NOMO-1 treated with DMSO at 0.1 percent for 48 hours (cell line): ENCODE measurements at regions not wholly inside any gene's neighbourhood (a gene's known extent, or its start where the extent isn't known, plus 50 kb on each side); places are given as distances from the start of the nearest gene placed in this dataset.
"Not testable (repeated sequence)": the region's sequence is repeated elsewhere in the genome, so short reads cannot be mapped to it uniquely, and the experiment has no call there.

Source experiments
- DNase-seq: peaks from one replicate; lab custom pipeline; 2025; ENCODE audit not compliant: unreplicated experiment; lab: John Stamatoyannopoulos, UW

DNA sequence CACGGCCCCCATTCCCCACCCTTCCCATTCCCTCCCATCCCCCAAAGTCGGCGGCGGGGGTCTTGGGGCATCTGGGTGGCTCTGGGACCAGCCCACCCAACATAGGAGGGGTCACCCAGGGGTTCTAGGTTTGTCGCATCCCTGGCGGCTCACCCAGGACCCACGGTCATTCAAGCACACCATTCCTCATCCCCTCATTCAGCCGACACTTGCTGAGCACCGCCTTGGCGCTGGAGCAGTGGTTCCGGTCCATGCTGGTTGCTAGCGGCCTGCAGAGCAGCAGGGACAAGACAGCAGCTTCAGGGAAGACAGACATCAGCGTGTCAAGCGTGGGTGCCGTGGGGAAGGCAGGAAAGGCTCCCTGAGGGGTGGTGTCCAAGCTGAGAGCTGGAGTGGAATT, 50.5 kb upstream of the OTOS start:
- no peak for DNase-seq

DNA sequence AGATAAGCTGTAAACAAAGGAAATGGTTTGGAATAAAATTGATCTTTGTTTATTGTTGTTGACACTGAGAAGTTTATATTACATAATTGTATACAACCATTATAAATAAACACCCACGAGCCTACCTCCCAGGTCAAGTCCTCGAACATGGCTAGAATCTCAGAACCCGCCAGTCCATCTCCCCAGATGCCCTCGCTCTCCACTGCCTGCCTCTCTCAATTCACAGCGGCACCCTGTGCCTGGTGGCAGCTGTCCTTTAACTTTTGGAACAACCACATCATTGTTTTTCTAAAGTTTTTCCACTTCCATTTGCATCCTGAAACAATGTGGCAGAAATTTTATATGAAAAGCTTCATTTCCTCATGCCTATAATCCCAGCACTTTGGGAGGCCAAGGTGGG, 52.2 kb upstream of the OTOS start:
- no peak for DNase-seq

DNA sequence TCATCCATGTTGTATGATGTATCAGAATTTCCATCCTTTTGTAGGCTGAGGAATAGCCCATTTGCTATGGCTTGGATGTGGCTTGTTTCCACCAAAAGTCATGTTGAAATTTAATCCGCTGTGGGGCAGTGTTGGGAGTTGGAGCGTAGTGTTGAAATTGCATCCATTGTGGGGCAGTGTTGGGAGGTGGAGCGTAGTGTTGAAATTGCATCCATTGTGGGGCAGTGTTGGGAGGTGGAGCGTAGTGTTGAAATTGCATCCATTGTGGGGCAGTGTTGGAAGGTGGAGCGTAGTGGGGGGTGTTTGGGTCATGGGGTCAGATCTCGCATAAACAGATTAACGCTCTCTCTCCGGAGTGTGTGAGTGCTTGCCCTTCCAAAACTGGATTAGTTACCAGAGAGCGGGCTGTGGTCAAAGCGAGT, 53.9 kb upstream of the OTOS start:
- not testable (repeated sequence) for DNase-seq

- no peak for DNase-seq
Observed at GRCh38 chr2:240195316-240195861, 54.9 kb upstream of the OTOS start.

GRCh38 chr2:240196716-240197461, 56.4 kb upstream of the OTOS start:
- no peak for DNase-seq

- no peak for DNase-seq
Observed at GRCh38 chr2:240197462-240198139, 57.1 kb upstream of the OTOS start.

DNA sequence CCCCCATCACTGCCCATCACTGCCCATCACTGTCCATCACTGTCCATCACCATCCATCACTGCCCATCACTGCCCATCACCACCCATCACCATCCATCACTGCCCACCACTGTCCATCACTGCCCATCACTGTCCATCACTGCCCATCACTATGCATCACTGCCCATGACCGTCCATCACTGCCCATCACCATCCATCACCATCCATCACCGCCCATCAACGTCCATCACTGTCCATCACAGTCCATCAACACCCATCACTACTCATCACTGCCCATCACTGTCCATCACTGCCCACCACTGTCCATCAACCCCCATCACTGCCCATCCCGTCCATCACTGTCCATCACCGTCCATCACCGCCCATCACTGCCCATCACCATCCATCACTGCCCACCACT, 57.8 kb upstream of the OTOS start:
- DNase-seq, result no peak

GRCh38 chr2:240199133-240199870, 58.8 kb upstream of the OTOS start:
- no peak for DNase-seq

GRCh38 chr2:240200230-240201051, 60.0 kb upstream of the OTOS start:
- no peak for DNase-seq

- no peak for DNase-seq
Observed at GRCh38 chr2:240201866-240202265, 61.4 kb upstream of the OTOS start.

DNA sequence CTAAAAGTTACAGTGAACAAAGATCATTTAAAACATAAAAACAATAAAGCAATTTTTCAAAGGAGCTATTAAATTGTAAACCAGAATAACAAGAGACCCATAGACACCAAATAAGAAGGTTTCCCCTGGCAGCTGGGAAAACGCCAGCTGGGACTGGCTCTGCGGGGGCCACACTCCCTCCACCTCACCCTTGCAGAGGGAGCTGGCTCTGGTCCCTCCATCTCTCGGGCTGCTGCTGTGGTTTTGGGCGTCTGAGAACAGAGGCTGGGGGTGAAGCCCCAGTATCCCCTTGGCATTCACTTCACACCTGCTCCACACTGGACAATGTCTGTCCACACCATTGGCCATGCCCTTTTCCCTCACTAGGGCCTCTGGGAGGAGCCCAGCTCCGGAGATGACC, 62.1 kb upstream of the OTOS start:
- no peak for DNase-seq

DNA sequence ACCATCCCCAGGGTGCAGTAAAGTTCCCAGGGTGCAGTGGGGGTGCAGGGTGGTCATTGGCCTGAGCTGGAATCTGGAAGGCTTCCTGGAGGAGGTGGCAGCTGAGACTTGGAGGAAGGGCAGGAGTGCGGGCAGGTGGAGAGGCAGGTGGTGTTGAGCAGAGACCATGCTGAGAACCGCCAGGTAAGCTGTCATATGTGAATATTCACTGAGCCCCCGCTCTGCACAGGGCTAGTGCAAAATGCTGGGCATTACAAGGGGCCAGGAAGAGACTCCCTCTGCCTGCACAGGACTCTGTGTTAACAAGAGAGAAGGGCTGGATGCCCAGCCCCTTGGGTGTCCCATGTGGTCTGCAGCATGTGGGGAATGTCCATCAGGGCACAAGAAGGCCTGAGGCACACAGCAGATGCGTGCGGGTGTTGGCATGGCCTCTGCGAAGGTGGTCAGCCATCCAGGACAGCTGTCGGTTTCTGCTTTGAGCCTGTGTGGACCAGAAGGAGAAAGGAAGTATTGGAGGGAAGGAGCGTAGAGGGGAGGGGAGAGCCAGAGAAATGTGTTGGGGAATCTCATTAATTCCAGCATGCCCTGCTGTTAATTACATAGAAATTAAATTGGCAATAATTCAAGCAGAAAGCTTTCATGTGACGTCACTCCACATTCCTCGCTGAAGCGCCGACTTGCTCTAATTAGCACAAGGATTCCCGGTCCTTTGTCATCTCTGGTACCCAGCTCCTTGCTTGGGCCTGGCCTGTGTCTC, 62.8 kb upstream of the OTOS start:
- DNase-seq, result no peak

- DNase-seq, result no peak
Observed at GRCh38 chr2:240203788-240204270, 63.4 kb upstream of the OTOS start.

DNA sequence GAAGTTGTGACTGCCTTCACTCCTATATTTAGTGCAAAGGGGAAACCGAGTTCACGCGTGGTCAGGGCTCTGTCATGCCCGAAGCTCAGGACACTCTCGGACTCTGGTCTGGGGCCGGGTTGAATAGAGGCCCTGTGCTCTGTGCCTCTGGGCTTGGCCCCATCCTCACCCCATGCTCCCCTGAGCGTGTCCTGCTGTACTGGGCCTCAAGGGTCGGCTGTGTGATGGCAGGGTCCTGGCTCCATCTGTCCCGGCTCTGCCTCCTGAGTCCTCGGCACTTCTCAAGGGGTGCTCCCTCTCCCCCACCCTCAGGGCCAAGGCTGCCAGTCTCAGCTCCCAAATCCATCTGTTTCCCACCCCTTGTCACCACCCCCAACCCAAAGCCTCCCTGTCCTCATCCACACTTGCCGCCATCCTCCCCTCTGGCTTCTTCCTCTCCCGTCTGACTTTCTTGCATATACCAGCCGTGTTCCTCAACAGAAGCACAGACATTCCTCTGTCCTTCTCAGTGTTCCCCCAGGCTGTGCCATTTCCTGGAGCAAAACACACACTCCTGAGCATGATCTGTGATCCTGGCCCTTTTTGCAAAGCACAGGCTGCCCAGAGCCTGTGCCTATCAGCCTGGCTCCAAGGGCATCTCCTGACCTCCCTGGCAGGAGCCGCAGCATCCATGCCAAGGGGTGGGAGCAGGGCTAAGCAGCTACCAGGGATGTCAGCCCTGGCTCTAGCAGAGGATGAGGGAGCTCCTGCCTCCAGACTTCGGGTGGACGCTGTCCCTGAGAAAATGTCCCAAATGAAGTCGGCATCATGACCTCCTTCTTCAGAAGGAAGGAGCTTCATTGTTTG, 64.2 kb upstream of the OTOS start:
- DNase-seq, result no peak

- DNase-seq, result no peak
Observed at GRCh38 chr2:240205348-240205747, 64.9 kb upstream of the OTOS start.

- DNase-seq, result no peak
Observed at GRCh38 chr2:240205772-240206171, 65.3 kb upstream of the OTOS start.

GRCh38 chr2:240206630-240207029, 66.2 kb upstream of the OTOS start:
- DNase-seq, result no peak

DNA sequence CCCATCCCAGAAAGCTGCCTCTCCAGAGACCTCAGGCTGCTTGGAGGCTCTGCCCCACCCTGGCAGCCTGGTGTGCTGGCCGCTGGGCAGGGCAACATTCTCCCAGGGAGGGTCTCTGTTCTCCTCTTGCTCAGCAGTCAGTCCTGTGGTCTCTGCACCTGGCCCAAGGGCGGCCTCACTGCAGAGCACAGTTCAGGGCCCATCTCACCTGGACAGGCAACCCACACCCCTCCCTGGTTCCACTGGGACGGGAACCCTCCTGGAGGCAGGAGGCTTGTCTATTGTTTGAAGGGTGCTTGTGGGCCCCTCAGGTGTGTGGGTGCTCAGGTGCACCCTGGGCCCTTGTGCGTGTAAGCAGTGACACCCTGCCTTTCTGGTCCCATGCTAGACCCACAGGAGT, 67.2 kb upstream of the OTOS start:
- no peak for DNase-seq

DNA sequence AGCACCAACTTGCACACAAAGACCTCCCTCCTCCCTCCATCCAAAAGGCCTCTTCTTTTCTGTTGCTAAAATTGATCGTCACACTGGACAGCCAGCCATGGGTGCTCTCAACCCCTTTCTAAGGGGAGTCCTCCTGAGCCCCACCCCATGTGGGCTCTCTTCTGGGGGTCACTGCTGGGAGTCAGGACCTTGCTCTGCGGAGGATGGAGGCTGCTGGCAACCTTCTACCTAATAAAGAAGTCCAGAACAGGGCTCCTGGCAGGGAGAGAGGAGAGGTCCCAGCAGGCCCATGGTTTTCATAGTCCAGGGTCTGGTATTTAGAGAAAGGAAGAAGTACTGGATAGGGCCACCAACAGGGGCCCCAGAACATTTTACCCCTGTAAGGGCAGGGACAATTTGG, 67.6 kb upstream of the OTOS start:
- DNase-seq, result no peak
